ENCODE measurements at regions not wholly inside any gene's neighbourhood (a gene's known extent, or its start where the extent isn't known, plus 50 kb on each side); places are given as distances from the start of the nearest gene placed in this dataset.

GRCh38 chr12:28870839-28871440 is 278.1 kb upstream of the FAR2 start:
- TF ChIP-seq POLR2A (IDR thresholded peaks at IDR 0.05; ENCODE audit: low read depth, low read length) = no peak
- TF ChIP-seq POLR2AphosphoS5 (IDR thresholded peaks at IDR 0.05; ENCODE audit: low read depth, low read length) = no peak
